Osteoblast (primary cell): ENCODE measurements at regions not wholly inside any gene's neighbourhood (a gene's known extent, or its start where the extent isn't known, plus 50 kb on each side); places are given as distances from the start of the nearest gene placed in this dataset.

Source experiments
- DNase-seq: peaks from one replicate; pipeline ENCODE4 v3.0.0; 2011; ENCODE audit warnings: low spot score, mixed read lengths; ENCODE audit not compliant: insufficient read length; ENCODE audit errors: missing footprints
- H2AFZ ChIP-seq: 2 replicates; pipeline ENCODE4 v1.6.0; 2011; ENCODE audit warnings: mild to moderate bottlenecking, low read length
- H3K27ac ChIP-seq: 2 replicates; pipeline ENCODE4 v1.5.1; 2011; ENCODE audit warnings: mild to moderate bottlenecking, low read depth, low read length, moderate library complexity
- H3K27me3 ChIP-seq: 2 replicates; pipeline ENCODE4 v1.6.0; 2012; ENCODE audit warnings: mild to moderate bottlenecking, control low read depth, inconsistent platforms, low read length, moderate library complexity; ENCODE audit not compliant: insufficient read depth
- H3K36me3 ChIP-seq: 2 replicates; pipeline ENCODE4 v1.5.1; 2011; ENCODE audit warnings: mild to moderate bottlenecking, low read length, control low read depth, moderate library complexity; ENCODE audit not compliant: insufficient read depth
- H3K4me1 ChIP-seq: 2 replicates; pipeline ENCODE4 v1.5.1; 2011; ENCODE audit warnings: mild to moderate bottlenecking, low read length, control low read depth, moderate library complexity; ENCODE audit not compliant: insufficient read depth
- H3K4me2 ChIP-seq: 2 replicates; pipeline ENCODE4 v1.6.0; 2011; ENCODE audit warnings: mild to moderate bottlenecking, low read length; ENCODE audit not compliant: insufficient read depth
- H3K4me3 ChIP-seq: fragments of 200-600 bp; sonication (generic); 3 replicates; pipeline ENCODE4 v1.5.1; 2012; ENCODE audit warnings: mild to moderate bottlenecking, low read length, inconsistent platforms; ENCODE audit not compliant: insufficient read depth
- H3K79me2 ChIP-seq: 2 replicates; pipeline ENCODE4 v1.6.0; 2012; ENCODE audit warnings: mild to moderate bottlenecking, low read length, control low read depth, inconsistent platforms; ENCODE audit not compliant: insufficient read depth
- H3K9me3 ChIP-seq: 2 replicates; pipeline ENCODE4 v1.5.1; 2011; ENCODE audit warnings: low read depth, low read length, control low read depth
- H4K20me1 ChIP-seq: 2 replicates; pipeline ENCODE4 v1.6.0; 2012; ENCODE audit warnings: mild to moderate bottlenecking, low read length, control low read depth; ENCODE audit not compliant: insufficient read depth
- TF ChIP-seq, protein P1 (sequence below): IDR thresholded peaks from 2 replicates; pipeline ENCODE4 v1.5.1; 2011; ENCODE audit warnings: mild to moderate bottlenecking, low read depth, low read length, moderate library complexity; ENCODE audit errors: extremely low read depth

DNA sequence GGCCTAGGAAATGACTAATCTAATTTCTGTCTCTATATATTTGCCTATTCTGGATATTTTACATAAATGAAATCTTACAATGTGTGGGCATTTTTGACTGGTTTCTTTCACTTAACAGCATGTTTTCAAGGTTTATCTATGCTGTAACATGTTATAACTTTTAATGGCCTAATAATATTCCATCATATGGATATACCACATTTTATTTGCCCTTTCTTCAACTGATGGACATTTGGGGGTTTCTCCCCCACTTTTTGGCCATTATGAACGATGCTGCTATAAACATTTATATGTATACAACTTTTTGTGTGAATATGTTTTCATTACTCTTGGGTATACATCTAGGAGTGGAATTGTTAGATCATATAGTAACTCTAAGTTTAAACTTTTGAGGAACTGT, 357.3 kb upstream of the ADAMTS9 start:
- H3K79me2 ChIP-seq: no peaks in the 10 kb centered on the region
- H3K36me3 ChIP-seq: no peaks in the 10 kb centered on the region
- no peaks in the 10 kb centered on the region for H3K9me3 ChIP-seq
- no peaks in the 10 kb centered on the region for H3K27me3 ChIP-seq
- H4K20me1 ChIP-seq: no peaks in the 10 kb centered on the region
- DNase-seq: no peak
- no peaks in the 10 kb centered on the region for H3K4me1 ChIP-seq
- no peak overlapping the region for H3K4me3 ChIP-seq
- no peak overlapping the region for H2AFZ ChIP-seq
- no peak overlapping the region for H3K4me2 ChIP-seq
- no peak overlapping the region for H3K27ac ChIP-seq
- TF ChIP-seq, protein P1, sequence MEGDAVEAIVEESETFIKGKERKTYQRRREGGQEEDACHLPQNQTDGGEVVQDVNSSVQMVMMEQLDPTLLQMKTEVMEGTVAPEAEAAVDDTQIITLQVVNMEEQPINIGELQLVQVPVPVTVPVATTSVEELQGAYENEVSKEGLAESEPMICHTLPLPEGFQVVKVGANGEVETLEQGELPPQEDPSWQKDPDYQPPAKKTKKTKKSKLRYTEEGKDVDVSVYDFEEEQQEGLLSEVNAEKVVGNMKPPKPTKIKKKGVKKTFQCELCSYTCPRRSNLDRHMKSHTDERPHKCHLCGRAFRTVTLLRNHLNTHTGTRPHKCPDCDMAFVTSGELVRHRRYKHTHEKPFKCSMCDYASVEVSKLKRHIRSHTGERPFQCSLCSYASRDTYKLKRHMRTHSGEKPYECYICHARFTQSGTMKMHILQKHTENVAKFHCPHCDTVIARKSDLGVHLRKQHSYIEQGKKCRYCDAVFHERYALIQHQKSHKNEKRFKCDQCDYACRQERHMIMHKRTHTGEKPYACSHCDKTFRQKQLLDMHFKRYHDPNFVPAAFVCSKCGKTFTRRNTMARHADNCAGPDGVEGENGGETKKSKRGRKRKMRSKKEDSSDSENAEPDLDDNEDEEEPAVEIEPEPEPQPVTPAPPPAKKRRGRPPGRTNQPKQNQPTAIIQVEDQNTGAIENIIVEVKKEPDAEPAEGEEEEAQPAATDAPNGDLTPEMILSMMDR: no peak

DNA sequence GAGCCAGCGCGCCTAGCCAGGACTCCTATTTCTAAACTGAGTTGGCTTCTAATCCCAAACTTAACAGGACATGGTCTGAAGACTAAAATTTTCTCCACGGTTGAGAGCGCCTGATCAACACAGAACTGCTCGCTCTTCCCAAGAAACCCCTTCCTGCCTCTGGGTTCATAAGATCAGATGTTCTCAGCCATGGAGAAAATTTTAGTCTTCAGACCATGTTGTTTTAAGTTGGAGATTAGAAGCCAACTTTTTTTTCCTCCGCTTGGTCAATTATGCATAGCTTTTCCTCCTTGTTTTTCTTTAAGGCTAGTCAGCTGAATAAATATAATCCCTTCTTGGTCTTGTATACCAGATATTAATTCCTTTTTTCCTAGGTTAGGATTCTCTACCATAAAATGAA, 356.6 kb upstream of the ADAMTS9 start:
- no peak overlapping the region for H2AFZ ChIP-seq
- H3K36me3 ChIP-seq: no peaks in the 10 kb centered on the region
- TF ChIP-seq, protein P1: no peak
- H3K79me2 ChIP-seq: no peaks in the 10 kb centered on the region
- H3K4me2 ChIP-seq: no peak overlapping the region
- no peaks in the 10 kb centered on the region for H4K20me1 ChIP-seq
- DNase-seq: no peak
- H3K27me3 ChIP-seq: no peaks in the 10 kb centered on the region
- no peaks in the 10 kb centered on the region for H3K9me3 ChIP-seq
- H3K4me3 ChIP-seq: no peak overlapping the region
- no peaks in the 10 kb centered on the region for H3K4me1 ChIP-seq
- no peak overlapping the region for H3K27ac ChIP-seq

- TF ChIP-seq, protein P1: no peak
- H3K27ac ChIP-seq: no peak overlapping the region
- H3K79me2 ChIP-seq: no peaks in the 10 kb centered on the region
- DNase-seq: peak; percentile 15
- H2AFZ ChIP-seq: no peak overlapping the region
- H3K36me3 ChIP-seq: no peaks in the 10 kb centered on the region
- H3K4me2 ChIP-seq: no peak overlapping the region
- no peaks in the 10 kb centered on the region for H3K27me3 ChIP-seq
- H3K9me3 ChIP-seq: no peaks in the 10 kb centered on the region
- H4K20me1 ChIP-seq: no peaks in the 10 kb centered on the region
- H3K4me3 ChIP-seq: no peak overlapping the region
- H3K4me1 ChIP-seq: no peaks in the 10 kb centered on the region
Measured at GRCh38 chr3:65042675-65043074, 354.9 kb upstream of the ADAMTS9 start.

DNA sequence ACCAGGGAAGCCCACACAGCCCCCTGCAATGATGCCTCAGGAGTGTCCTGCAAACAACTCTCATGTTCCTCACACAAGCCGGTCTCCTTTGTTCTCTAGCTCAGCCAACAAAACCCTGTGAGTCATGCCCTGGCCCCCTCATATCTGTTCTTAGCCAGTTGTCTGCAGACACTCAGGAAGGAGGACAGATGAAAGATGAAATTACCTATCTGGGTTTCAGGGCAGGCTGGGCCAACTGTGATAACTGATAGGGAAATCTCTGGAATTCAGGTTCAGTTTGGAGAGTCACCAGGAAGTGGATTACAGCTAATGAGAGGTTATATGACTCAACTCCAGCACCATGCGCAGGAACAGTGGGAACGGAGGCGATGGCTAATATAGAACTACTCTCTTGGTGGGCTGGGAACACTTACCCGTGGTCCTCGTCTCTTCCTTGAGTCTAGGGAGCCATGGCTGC, 352.0 kb upstream of the ADAMTS9 start:
- Histone ChIP-seq H3K27me3 (no peaks in the 10 kb centered on the region), H3K4me1 (no peaks in the 10 kb centered on the region), H3K79me2 (no peaks in the 10 kb centered on the region), H3K36me3 (no peaks in the 10 kb centered on the region), H2AFZ (no peak overlapping the region), H3K27ac (no peak overlapping the region), H3K9me3 (no peaks in the 10 kb centered on the region), H4K20me1 (no peaks in the 10 kb centered on the region), H3K4me2 (no peak overlapping the region), H3K4me3 (no peak overlapping the region)
- DNase-seq: peak; percentile 34
- TF ChIP-seq, protein P1: no peak
